Stimulated activated CD8-positive, alpha-beta memory T cell treated with anti-CD3 and anti-CD28 coated beads, Interleukin-15, amount 100 ng/mL, for 48 hours (primary cell): ENCODE measurements at regions not wholly inside any gene's neighbourhood (a gene's known extent, or its start where the extent isn't known, plus 50 kb on each side); places are given as distances from the start of the nearest gene placed in this dataset.
"Not testable (repeated sequence)": the region's sequence is repeated elsewhere in the genome, so short reads cannot be mapped to it uniquely, and the experiment has no call there.

Experiments used
- DNase-seq, 2 donors: peaks; one replicate each; pipeline ENCODE4 v3.0.0-alpha.2; 2020; ENCODE audit warnings: low read depth in 2 of 2

GRCh38 chr14:56046546-56046945 lies 71.7 kb upstream of the PELI2 start:
- DNase-seq, result no peak

GRCh38 chr14:56046996-56047395 lies 71.2 kb upstream of the PELI2 start:
- no peak for DNase-seq

GRCh38 chr14:56049536-56049935 lies 68.7 kb upstream of the PELI2 start:
- DNase-seq, result no peak

- DNase-seq, result no peak
These were observed 62.7 kb upstream of the PELI2 start for GRCh38 chr14:56055511-56055910.

- DNase-seq, result no peak
These were observed 62.2 kb upstream of the PELI2 start for GRCh38 chr14:56056031-56056430.

- no peak for DNase-seq
These were observed 61.0 kb upstream of the PELI2 start for GRCh38 chr14:56057071-56057741.

- no peak for DNase-seq
These were observed 60.4 kb upstream of the PELI2 start for GRCh38 chr14:56057767-56058166.

GRCh38 chr14:56059054-56059453 lies 59.2 kb upstream of the PELI2 start:
- DNase-seq, result no peak

GRCh38 chr14:56061051-56061450 lies 57.2 kb upstream of the PELI2 start:
- no peak for DNase-seq

GRCh38 chr14:56063131-56063530 lies 55.1 kb upstream of the PELI2 start:
- no peak for DNase-seq

- no peak for DNase-seq
These were observed 53.7 kb upstream of the PELI2 start for GRCh38 chr14:56064513-56064912.

- DNase-seq, result not testable (repeated sequence)
These were observed 53.0 kb upstream of the PELI2 start for GRCh38 chr14:56065199-56065598.

GRCh38 chr14:56065621-56066290 lies 52.5 kb upstream of the PELI2 start:
- DNase-seq, result no peak
